DOHH2 (cell line): ENCODE measurements at regions not wholly inside any gene's neighbourhood (a gene's known extent, or its start where the extent isn't known, plus 50 kb on each side); places are given as distances from the start of the nearest gene placed in this dataset.

ENCODE experiments used
- EZH2phosphoT487 ChIP-seq: fragments of 200-600 bp; sonication (generic); IDR thresholded peaks from 2 replicates; pipeline ENCODE4 v1.6.1; 2017; ENCODE audit warnings: borderline replicate concordance, mild to moderate bottlenecking, antibody characterized with exemption, low read length, moderate library complexity, mixed read lengths
- TF ChIP-seq, protein P1 (sequence below): fragments of 200-600 bp; sonication (generic); IDR thresholded peaks from one replicate; pipeline ENCODE4 v1.5.1; 2014; ENCODE audit warnings: antibody characterized with exemption, mild to moderate bottlenecking, low read depth, low read length; ENCODE audit not compliant: poor library complexity, severe bottlenecking

- TF ChIP-seq, protein P1, sequence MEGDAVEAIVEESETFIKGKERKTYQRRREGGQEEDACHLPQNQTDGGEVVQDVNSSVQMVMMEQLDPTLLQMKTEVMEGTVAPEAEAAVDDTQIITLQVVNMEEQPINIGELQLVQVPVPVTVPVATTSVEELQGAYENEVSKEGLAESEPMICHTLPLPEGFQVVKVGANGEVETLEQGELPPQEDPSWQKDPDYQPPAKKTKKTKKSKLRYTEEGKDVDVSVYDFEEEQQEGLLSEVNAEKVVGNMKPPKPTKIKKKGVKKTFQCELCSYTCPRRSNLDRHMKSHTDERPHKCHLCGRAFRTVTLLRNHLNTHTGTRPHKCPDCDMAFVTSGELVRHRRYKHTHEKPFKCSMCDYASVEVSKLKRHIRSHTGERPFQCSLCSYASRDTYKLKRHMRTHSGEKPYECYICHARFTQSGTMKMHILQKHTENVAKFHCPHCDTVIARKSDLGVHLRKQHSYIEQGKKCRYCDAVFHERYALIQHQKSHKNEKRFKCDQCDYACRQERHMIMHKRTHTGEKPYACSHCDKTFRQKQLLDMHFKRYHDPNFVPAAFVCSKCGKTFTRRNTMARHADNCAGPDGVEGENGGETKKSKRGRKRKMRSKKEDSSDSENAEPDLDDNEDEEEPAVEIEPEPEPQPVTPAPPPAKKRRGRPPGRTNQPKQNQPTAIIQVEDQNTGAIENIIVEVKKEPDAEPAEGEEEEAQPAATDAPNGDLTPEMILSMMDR = no peak
- no peak for TF ChIP-seq EZH2phosphoT487
Observed at GRCh38 chr14:78075555-78076277, 94.5 kb upstream of the NRXN3 start.
